Body of pancreas (tissue), 4 donors: ENCODE measurements at regions not wholly inside any gene's neighbourhood (a gene's known extent, or its start where the extent isn't known, plus 50 kb on each side); places are given as distances from the start of the nearest gene placed in this dataset.

Source experiments
- POLR2A ChIP-seq, 3 donors: fragments of 450-650 bp; IDR thresholded peaks; one replicate each; pipeline ENCODE4 v1.6.1; 2016; ENCODE audit warnings: antibody characterized with exemption in 3 of 3, mild to moderate bottlenecking in 2 of 3
- TF ChIP-seq, protein P1 (sequence below), 7 experiments: fragments of 450-650 bp in 4 of 7; fragments of 200-600 bp in 3 of 7; sonication (generic) in 3 of 7; IDR thresholded peaks; one replicate each; pipeline ENCODE4 v1.5.1; 2016 to 2019; ENCODE audit warnings: antibody characterized with exemption in 7 of 7

- TF ChIP-seq, protein P1, sequence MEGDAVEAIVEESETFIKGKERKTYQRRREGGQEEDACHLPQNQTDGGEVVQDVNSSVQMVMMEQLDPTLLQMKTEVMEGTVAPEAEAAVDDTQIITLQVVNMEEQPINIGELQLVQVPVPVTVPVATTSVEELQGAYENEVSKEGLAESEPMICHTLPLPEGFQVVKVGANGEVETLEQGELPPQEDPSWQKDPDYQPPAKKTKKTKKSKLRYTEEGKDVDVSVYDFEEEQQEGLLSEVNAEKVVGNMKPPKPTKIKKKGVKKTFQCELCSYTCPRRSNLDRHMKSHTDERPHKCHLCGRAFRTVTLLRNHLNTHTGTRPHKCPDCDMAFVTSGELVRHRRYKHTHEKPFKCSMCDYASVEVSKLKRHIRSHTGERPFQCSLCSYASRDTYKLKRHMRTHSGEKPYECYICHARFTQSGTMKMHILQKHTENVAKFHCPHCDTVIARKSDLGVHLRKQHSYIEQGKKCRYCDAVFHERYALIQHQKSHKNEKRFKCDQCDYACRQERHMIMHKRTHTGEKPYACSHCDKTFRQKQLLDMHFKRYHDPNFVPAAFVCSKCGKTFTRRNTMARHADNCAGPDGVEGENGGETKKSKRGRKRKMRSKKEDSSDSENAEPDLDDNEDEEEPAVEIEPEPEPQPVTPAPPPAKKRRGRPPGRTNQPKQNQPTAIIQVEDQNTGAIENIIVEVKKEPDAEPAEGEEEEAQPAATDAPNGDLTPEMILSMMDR (IDR thresholded peaks at IDR 0.05): no peak
- no peak for TF ChIP-seq POLR2A (IDR thresholded peaks at IDR 0.05)
Observed at GRCh38 chr9:31823365-31823764, 561.1 kb upstream of the ACO1 start.
